Fibroblast of villous mesenchyme (primary cell): ENCODE measurements at regions not wholly inside any gene's neighbourhood (a gene's known extent, or its start where the extent isn't known, plus 50 kb on each side); places are given as distances from the start of the nearest gene placed in this dataset.
A peak's percentile ranks its signal among the peaks of the same experiment; 100 is the strongest.
"Not testable (repeated sequence)": the region's sequence is repeated elsewhere in the genome, so short reads cannot be mapped to it uniquely, and the experiment has no call there.

Source experiments
- DNase-seq: peaks from one replicate; pipeline ENCODE4 v3.0.0-alpha.2; 2010; ENCODE audit warnings: low read depth
- H3K4me3 ChIP-seq: 2 replicates; pipeline ENCODE4 v1.5.1; 2011; ENCODE audit warnings: low read depth, mild to moderate bottlenecking, low read length
- TF ChIP-seq, protein P1 (sequence below): IDR thresholded peaks from 2 replicates; pipeline ENCODE4 v1.5.1; 2012; ENCODE audit warnings: low read depth, mild to moderate bottlenecking, low read length; ENCODE audit not compliant: insufficient read depth

DNA sequence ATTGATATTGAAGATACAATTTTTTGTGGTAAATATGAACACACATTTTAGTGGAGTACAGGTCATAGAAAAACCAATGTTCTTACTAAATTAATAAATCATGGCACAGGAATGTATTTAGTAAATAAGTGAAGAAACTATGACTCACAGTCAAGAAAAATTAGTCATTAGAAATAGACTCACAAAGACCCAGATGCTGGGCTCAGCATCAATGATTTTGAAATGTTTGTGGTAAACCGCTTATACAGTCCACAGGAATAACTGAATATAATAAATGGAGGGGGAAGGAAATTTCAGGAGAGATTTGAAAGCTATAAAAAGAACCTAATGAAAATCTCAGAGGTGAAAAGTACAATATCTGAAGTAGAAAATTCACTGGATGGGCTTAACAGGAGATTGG lies 138.3 kb upstream of the ADCY1 start:
- TF ChIP-seq, protein P1, sequence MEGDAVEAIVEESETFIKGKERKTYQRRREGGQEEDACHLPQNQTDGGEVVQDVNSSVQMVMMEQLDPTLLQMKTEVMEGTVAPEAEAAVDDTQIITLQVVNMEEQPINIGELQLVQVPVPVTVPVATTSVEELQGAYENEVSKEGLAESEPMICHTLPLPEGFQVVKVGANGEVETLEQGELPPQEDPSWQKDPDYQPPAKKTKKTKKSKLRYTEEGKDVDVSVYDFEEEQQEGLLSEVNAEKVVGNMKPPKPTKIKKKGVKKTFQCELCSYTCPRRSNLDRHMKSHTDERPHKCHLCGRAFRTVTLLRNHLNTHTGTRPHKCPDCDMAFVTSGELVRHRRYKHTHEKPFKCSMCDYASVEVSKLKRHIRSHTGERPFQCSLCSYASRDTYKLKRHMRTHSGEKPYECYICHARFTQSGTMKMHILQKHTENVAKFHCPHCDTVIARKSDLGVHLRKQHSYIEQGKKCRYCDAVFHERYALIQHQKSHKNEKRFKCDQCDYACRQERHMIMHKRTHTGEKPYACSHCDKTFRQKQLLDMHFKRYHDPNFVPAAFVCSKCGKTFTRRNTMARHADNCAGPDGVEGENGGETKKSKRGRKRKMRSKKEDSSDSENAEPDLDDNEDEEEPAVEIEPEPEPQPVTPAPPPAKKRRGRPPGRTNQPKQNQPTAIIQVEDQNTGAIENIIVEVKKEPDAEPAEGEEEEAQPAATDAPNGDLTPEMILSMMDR = no peak
- DNase-seq = peak; percentile 84
- no peak overlapping the region for H3K4me3 ChIP-seq

DNA sequence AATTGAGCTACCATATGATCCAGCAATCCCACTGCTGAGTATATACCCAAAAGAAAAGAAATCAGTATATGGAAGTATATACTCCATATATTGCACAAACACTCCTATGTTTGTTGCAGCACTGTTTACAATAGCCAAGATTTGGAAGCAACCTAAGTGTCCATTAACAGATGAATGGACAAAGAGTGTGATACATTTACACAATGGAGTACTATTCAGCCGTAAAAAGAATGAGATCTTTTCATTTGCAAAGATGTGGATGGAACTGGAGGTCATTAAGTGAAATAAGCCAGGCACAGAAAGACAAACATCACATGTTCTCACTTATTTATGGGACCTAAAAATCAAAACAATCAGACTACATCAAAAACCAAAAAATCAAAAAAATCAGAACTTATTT lies 133.4 kb upstream of the ADCY1 start:
- not testable (repeated sequence) for DNase-seq, H3K4me3 ChIP-seq

DNA sequence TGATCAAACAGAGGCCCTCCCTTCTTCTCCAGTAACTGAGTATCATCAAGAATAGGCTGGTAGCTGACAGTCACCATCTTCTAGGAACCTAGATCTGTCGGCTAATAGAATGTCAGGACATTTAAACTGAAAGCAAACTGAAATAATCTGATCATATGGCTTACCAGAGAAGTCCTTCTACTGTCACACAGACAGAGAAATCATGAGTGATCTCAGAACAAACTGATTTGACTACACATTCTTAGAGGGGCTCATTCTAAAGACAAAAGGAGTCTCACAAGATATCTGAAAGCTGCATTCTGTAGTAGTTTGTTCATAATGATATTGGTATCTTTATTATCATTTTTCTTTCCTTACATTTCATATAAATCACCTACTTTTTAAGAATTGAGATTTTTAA lies 130.9 kb upstream of the ADCY1 start:
- no peak overlapping the region for H3K4me3 ChIP-seq
- TF ChIP-seq, protein P1 = no peak
- DNase-seq = no peak

DNA sequence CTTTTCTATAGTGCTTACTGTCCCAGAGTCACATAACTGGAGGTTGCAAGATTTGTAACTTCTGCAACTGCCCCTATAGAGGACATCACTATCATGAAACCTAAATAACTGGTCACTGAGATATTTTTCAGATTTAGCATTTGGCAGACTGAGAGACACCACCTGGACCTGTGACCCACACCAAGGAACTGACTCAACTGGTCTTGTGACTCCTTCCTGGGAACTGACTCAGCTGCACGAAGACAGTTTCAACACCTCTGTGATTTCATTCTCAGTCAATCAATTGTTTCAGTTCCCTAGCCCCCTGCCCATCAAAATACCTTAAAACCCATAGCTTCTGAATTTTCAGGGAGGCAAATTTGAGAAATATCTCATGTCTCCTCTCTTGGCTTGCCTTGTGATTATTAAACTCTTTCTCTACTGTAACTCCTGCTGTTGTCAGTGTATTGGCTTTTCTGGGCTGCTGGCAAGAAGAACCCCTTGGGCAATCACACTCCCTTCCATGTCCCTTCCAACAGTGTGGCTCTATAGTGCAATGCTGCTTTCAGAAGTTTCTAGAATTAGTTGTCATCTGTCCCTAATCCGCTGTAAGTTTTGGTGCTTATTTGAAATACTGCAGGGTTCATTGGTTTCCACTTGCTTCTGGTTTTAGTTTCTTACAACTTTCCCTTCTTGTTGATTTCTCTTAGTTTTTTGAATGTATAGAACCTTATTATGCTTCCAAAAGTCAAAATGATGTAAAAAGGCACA lies 127.8 kb upstream of the ADCY1 start:
- DNase-seq = peak; percentile 17
- TF ChIP-seq, protein P1 = no peak

GRCh38 chr7:45447296-45447695 lies 126.9 kb upstream of the ADCY1 start:
- DNase-seq = peak; percentile 2
- TF ChIP-seq, protein P1 = no peak
- no peak overlapping the region for H3K4me3 ChIP-seq

More for the DNA sequence above, 127.8 kb upstream of the ADCY1 start:
- no peak overlapping the region for H3K4me3 ChIP-seq

DNA sequence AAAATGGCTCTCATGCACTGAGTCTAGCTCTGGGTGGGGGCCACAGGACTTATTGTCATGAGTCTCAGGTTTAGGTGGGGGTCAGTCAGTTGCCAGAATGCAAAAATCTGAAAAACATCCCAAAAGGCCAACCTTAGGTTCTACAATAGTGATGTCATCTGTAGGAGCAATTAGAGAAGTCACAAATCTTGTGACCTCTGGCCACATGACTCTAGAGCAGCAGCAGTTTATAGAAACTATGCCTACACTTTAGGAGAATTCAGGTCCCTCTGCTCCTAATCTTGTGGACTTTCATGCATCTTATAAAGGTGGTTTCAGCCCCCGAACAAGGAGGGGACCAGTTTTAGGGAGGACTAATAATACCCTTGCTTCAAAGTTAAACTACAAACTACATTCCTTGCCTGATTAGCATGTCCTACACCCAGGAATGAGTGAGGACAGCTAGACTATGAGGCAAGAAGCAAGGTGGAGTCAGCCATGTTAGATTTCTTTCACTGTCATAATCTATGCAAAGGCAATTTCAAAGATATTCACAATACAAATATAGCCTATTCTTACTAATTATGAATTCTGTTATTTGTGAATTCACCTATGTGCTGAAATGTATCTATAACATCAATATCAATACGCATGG lies 123.5 kb upstream of the ADCY1 start:
- TF ChIP-seq, protein P1 = no peak
- no peak for DNase-seq
- H3K4me3 ChIP-seq = no peak overlapping the region

DNA sequence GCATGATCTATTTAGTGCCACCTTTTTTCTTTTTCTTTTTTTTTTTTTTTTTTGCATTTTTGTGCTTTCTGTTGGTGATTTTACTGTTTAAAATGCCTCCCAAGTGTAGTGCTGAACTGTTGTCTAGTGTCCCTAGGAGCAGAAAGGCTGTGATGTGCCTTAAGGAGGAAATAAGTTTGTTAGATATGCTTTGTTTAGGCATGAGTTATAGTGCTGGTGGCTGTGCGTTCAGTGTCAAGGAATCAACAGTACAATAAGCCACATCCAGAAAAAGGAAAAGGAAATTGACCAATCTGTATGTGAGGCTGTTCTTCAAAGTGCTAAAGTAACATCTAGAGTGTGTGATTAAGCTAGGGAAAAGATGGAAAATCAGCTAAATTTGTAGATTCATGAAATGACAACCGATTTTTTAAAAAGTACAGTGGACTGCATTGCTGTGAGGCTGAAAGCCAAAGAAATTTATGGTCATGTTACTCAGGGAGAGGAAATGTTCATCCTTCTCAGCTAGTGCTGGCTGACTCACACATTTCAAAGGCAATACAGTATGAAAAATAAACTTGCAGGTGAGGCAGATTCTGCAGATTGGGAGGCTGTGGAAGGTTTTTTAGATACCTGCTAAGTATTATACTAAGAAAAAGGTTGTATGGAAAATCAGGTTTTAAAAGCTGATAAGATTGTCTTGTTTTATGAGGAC lies 122.7 kb upstream of the ADCY1 start:
- TF ChIP-seq, protein P1 = no peak

More for the DNA sequence above, 122.7 kb upstream of the ADCY1 start:
- peak; percentile 4 for DNase-seq
- H3K4me3 ChIP-seq = no peak overlapping the region
